ENCODE measurements at regions not wholly inside any gene's neighbourhood (a gene's known extent, or its start where the extent isn't known, plus 50 kb on each side); places are given as distances from the start of the nearest gene placed in this dataset.

- no peak overlapping the region for H3K4me3 ChIP-seq (ENCODE audit: low read depth in 1 of 3, low read length in 3 of 3)
- H3K9ac ChIP-seq (ENCODE audit: low read depth in 1 of 2, low read length in 2 of 2), result no peak overlapping the region
- no peak for DNase-seq (ENCODE audit: low spot score)
- no peaks in the 10 kb centered on the region for H3K4me1 ChIP-seq (ENCODE audit: control insufficient read depth in 4 of 4, insufficient read depth in 4 of 4, low read length in 3 of 4)
- H3K27me3 ChIP-seq (ENCODE audit: control insufficient read depth in 4 of 4, insufficient read depth in 4 of 4, low read length in 3 of 4), result no peaks in the 10 kb centered on the region
- TF ChIP-seq CTCF (IDR thresholded peaks at IDR 0.05; ENCODE audit: low read depth, low read length, missing input control), result no peak
- no peak for TF ChIP-seq FOXA1 (IDR thresholded peaks at IDR 0.05)
- no peak for TF ChIP-seq RAD21 (IDR thresholded peaks at IDR 0.05)
- no peak for TF ChIP-seq FOXA2 (IDR thresholded peaks at IDR 0.05)
- TF ChIP-seq JUND (IDR thresholded peaks at IDR 0.05), result no peak
- no peaks in the 10 kb centered on the region for H3K9me3 ChIP-seq (ENCODE audit: control insufficient read depth in 4 of 4, low read length in 3 of 4)
- WGBS, result 41% methylated on average over 3 of the region's 3 CpGs
- H3K27ac ChIP-seq (ENCODE audit: low read depth in 1 of 2, low read length in 2 of 2), result no peak overlapping the region
- H3K36me3 ChIP-seq (ENCODE audit: control insufficient read depth in 4 of 4, insufficient read depth in 3 of 4, low read depth in 1 of 4, low read length in 3 of 4), result no peaks in the 10 kb centered on the region
These were observed 1838.2 kb upstream of the PRR20A start for GRCh38 chr13:55302568-55302967.

- WGBS, result 85% methylated on average over 3 of the region's 3 CpGs
- H3K4me3 ChIP-seq (ENCODE audit: low read depth in 1 of 3, low read length in 3 of 3), result no peak overlapping the region
- no peak overlapping the region for H3K9ac ChIP-seq (ENCODE audit: low read depth in 1 of 2, low read length in 2 of 2)
- no peak for DNase-seq (ENCODE audit: low spot score)
- no peaks in the 10 kb centered on the region for H3K36me3 ChIP-seq (ENCODE audit: control insufficient read depth in 4 of 4, insufficient read depth in 3 of 4, low read depth in 1 of 4, low read length in 3 of 4)
- H3K27me3 ChIP-seq (ENCODE audit: control insufficient read depth in 4 of 4, insufficient read depth in 4 of 4, low read length in 3 of 4), result no peaks in the 10 kb centered on the region
- no peaks in the 10 kb centered on the region for H3K9me3 ChIP-seq (ENCODE audit: control insufficient read depth in 4 of 4, low read length in 3 of 4)
- no peak overlapping the region for H3K27ac ChIP-seq (ENCODE audit: low read depth in 1 of 2, low read length in 2 of 2)
- TF ChIP-seq TAF1 (conservative IDR thresholded peaks at IDR 0.05), result no peak
- TF ChIP-seq RXRA (IDR thresholded peaks at IDR 0.05), result no peak
- TF ChIP-seq HNF4A (conservative IDR thresholded peaks at IDR 0.05), result no peak
- TF ChIP-seq ATF3 (IDR thresholded peaks at IDR 0.05), result no peak
- TF ChIP-seq RAD21 (IDR thresholded peaks at IDR 0.05), result no peak
- no peak for TF ChIP-seq CTCF (IDR thresholded peaks at IDR 0.05; ENCODE audit: low read depth, low read length, missing input control)
- no peak for TF ChIP-seq GABPA (IDR thresholded peaks at IDR 0.05 in 1 of 2, conservative IDR thresholded peaks at IDR 0.05 in 1 of 2)
- TF ChIP-seq YY1 (IDR thresholded peaks at IDR 0.05), result no peak
- no peak for TF ChIP-seq HNF4G (IDR thresholded peaks at IDR 0.05)
- no peak for TF ChIP-seq NR2F2 (IDR thresholded peaks at IDR 0.05)
- no peak for TF ChIP-seq ZBTB33 (IDR thresholded peaks at IDR 0.05)
- TF ChIP-seq FOXA1 (IDR thresholded peaks at IDR 0.05), result no peak
- TF ChIP-seq JUND (IDR thresholded peaks at IDR 0.05), result no peak
- TF ChIP-seq SP1 (IDR thresholded peaks at IDR 0.05), result no peak
- H3K4me1 ChIP-seq (ENCODE audit: control insufficient read depth in 4 of 4, insufficient read depth in 4 of 4, low read length in 3 of 4), result no peaks in the 10 kb centered on the region
These were observed 1832.8 kb upstream of the PRR20A start for GRCh38 chr13:55307909-55308308.
